K562 (cell line): ENCODE measurements at regions not wholly inside any gene's neighbourhood (a gene's known extent, or its start where the extent isn't known, plus 50 kb on each side); places are given as distances from the start of the nearest gene placed in this dataset.

Source experiments
- ATAC-seq: fragments of 200-7000 bp; cut with Tn5 transposase; 3 replicates; pipeline ENCODE4 v1.9.1; 2020; ENCODE audit warnings: moderate library complexity
- BruUV-seq: library from RNA; stranded (reverse); fragments of 400-500 nt; replicated peaks from 2 replicates; lab custom pipeline; 2021; lab: Mats Ljungman, UMichigan
- CTCF ChIA-PET: fragments of 300-600 bp; formaldehyde crosslinking; extraction: SDS; loops from one replicate; lab custom pipeline; 2021; ENCODE audit warnings: low intra/inter-chr PET ratio; lab: Yijun Ruan, JAX
- POLR2A ChIA-PET: fragments of 300-600, 350-650 bp; sonication (Branson Sonifier 250); formaldehyde crosslinking; extraction: SDS; loops from one replicate; lab custom pipeline; 2021; ENCODE audit warnings: antibody characterized with exemption, inconsistent platforms; lab: Yijun Ruan, JAX
- DNase-seq, 4 experiments: peaks; one replicate each; pipeline versions ENCODE4 v3.0.0 to v3.0.0-alpha.2; 2011 to 2018; ENCODE audit warnings: low spot score in 3 of 4, mixed read lengths in 3 of 4; ENCODE audit errors: extremely low read depth in 1 of 4
- FAIRE-seq: peaks from 2 replicates; lab custom pipeline; 2011; peaks lifted over from hg19 to GRCh38; lab: Jason Lieb, UNC
- H2AFZ ChIP-seq: 2 replicates; pipeline ENCODE4 v1.6.0; 2011; ENCODE audit warnings: low read depth, low read length, control low read depth, inconsistent platforms
- H3K27ac ChIP-seq: fragments of 200-600 bp; 3 replicates; pipeline ENCODE4 v1.8.0; 2011; ENCODE audit warnings: low read depth, mild to moderate bottlenecking, control low read depth, inconsistent platforms, low read length, moderate library complexity, mixed read lengths; ENCODE audit errors: extremely low read depth
- H3K27me3 ChIP-seq, 2 experiments: fragments of 300-600 bp in 1 of 2; 2 replicates in 1 of 2; 3 replicates in 1 of 2; pipeline versions ENCODE4 v1.6.0 to v1.8.0; 2011; ENCODE audit warnings: inconsistent platforms in 2 of 2, low read length in 2 of 2, mild to moderate bottlenecking in 1 of 2, mixed read lengths in 1 of 2, moderate library complexity in 1 of 2; ENCODE audit not compliant: control insufficient read depth in 2 of 2, insufficient read depth in 2 of 2
- H3K36me3 ChIP-seq: fragments of 300-600 bp; 3 replicates; pipeline ENCODE4 v1.8.0; 2011; ENCODE audit warnings: mild to moderate bottlenecking, low read length, inconsistent platforms; ENCODE audit not compliant: control insufficient read depth, insufficient read depth
- H3K4me1 ChIP-seq, 2 experiments: fragments of 200-600 bp in 1 of 2; replicated peaks in 1 of 2; 2 replicates in 1 of 2; 3 replicates in 1 of 2; pipeline versions ENCODE4 v1.5.1 to v1.8.0; 2011; ENCODE audit warnings: inconsistent platforms in 2 of 2, low read length in 2 of 2, mild to moderate bottlenecking in 1 of 2, mixed read lengths in 1 of 2, moderate library complexity in 1 of 2; ENCODE audit not compliant: control insufficient read depth in 2 of 2, insufficient read depth in 2 of 2
- H3K4me2 ChIP-seq: 2 replicates; pipeline ENCODE4 v1.6.1; 2011; ENCODE audit warnings: low read length, control low read depth, inconsistent platforms, mixed read lengths; ENCODE audit not compliant: insufficient read depth
- H3K4me3 ChIP-seq: fragments of 200-600 bp; sonication (generic), shearing (Covaris generic); 2 replicates; pipeline ENCODE4 v1.5.1; 2016; ENCODE audit warnings: control low read depth, inconsistent platforms
- H3K79me2 ChIP-seq: fragments of 200-600 bp; 3 replicates; pipeline ENCODE4 v1.8.0; 2011; ENCODE audit warnings: low read length, inconsistent platforms; ENCODE audit not compliant: control insufficient read depth, insufficient read depth
- H3K9ac ChIP-seq, 2 experiments: 2 replicates each; pipeline versions ENCODE4 v1.6.0 to v1.6.1; 2011; ENCODE audit warnings: low read depth in 2 of 2, low read length in 2 of 2, control low read depth in 1 of 2, inconsistent platforms in 1 of 2, mild to moderate bottlenecking in 1 of 2, mixed read lengths in 1 of 2; ENCODE audit not compliant: insufficient read depth in 1 of 2
- H3K9me1 ChIP-seq: one replicate; pipeline ENCODE4 v1.6.0; 2011; ENCODE audit warnings: inconsistent platforms, mild to moderate bottlenecking, low read length, moderate library complexity; ENCODE audit not compliant: control insufficient read depth, insufficient read depth
- H3K9me3 ChIP-seq: replicated peaks from 2 replicates; pipeline ENCODE4 v1.5.1; 2011; ENCODE audit warnings: low read depth, low read length, inconsistent platforms; ENCODE audit not compliant: control insufficient read depth, insufficient read depth
- H4K20me1 ChIP-seq: replicated peaks from 2 replicates; pipeline ENCODE4 v1.6.1; 2011; ENCODE audit warnings: low read length, inconsistent platforms, mixed read lengths; ENCODE audit not compliant: control insufficient read depth, insufficient read depth
- ADNP ChIP-seq: fragments of 200-800 bp; sonication (Bioruptor generic); IDR thresholded peaks from 2 replicates; pipeline ENCODE4 v1.6.1; 2016; ENCODE audit warnings: missing genetic modification characterization, missing compliant biosample characterization
- CBFB ChIP-seq: sonication (generic); formaldehyde crosslinking; IDR thresholded peaks from 2 replicates; pipeline ENCODE4 v1.4.0; 2020; ENCODE audit warnings: mild to moderate bottlenecking, missing genetic modification reagents
- DPF2 ChIP-seq: fragments of 450-650 bp; IDR thresholded peaks from 2 replicates; pipeline ENCODE4 v1.6.1; 2016
- FIP1L1 ChIP-seq: fragments of 200-400 bp; formaldehyde crosslinking; IDR thresholded peaks from 2 replicates; pipeline ENCODE4 v1.6.1; 2018; ENCODE audit warnings: mild to moderate bottlenecking, low read depth, low read length; ENCODE audit not compliant: poor library complexity, severe bottlenecking
- HDAC2 ChIP-seq: fragments of 450-650 bp; IDR thresholded peaks from 2 replicates; pipeline ENCODE4 v1.6.1; 2016; ENCODE audit warnings: mild to moderate bottlenecking
- IRF2 ChIP-seq: sonication (generic); formaldehyde crosslinking; IDR thresholded peaks from 2 replicates; pipeline ENCODE4 v1.8.1; 2022; ENCODE audit warnings: mild to moderate bottlenecking, missing genetic modification reagents
- KDM2B ChIP-seq: fragments of 250-450 bp; sonication (Bioruptor Pico); IDR thresholded peaks from 2 replicates; pipeline ENCODE4 v1.8.0; 2021; ENCODE audit warnings: mild to moderate bottlenecking, moderate library complexity
- MTA2 ChIP-seq: fragments of 450-650 bp; IDR thresholded peaks from 2 replicates; pipeline ENCODE4 v1.6.1; 2016; ENCODE audit warnings: low read depth
- NBN ChIP-seq: fragments of 450-650 bp; IDR thresholded peaks from 2 replicates; pipeline ENCODE4 v1.6.1; 2016; ENCODE audit warnings: low read depth, mild to moderate bottlenecking
- PCBP2 ChIP-seq: fragments of 200-400 bp; formaldehyde crosslinking; IDR thresholded peaks from 2 replicates; pipeline ENCODE4 v1.6.1; 2018; ENCODE audit warnings: low read length, low read depth, mild to moderate bottlenecking, moderate library complexity; ENCODE audit not compliant: poor library complexity, severe bottlenecking
- POLR3G ChIP-seq: IDR thresholded peaks from 2 replicates; pipeline ENCODE4 v1.6.1; 2011; ENCODE audit not compliant: insufficient read length, insufficient replicate concordance; ENCODE audit errors: extremely low read depth
- SAFB ChIP-seq: fragments of 200-400 bp; formaldehyde crosslinking; IDR thresholded peaks from 2 replicates; pipeline ENCODE4 v1.6.1; 2017; ENCODE audit warnings: low read depth, low read length, borderline replicate concordance
- SETDB1 ChIP-seq: IDR thresholded peaks from one replicate; pipeline ENCODE4 v1.6.1; 2012; ENCODE audit warnings: low read length, control low read depth, inconsistent platforms
- SIN3B ChIP-seq: fragments of 450-650 bp; IDR thresholded peaks from 2 replicates; pipeline ENCODE4 v1.6.1; 2017; ENCODE audit warnings: low read depth, mild to moderate bottlenecking, moderate library complexity
- SMARCC2 ChIP-seq: fragments of 450-650 bp; IDR thresholded peaks from 2 replicates; pipeline ENCODE4 v1.6.1; 2017; ENCODE audit warnings: antibody characterized with exemption, moderate library complexity, mild to moderate bottlenecking, low read depth
- TFAM ChIP-seq: fragments of 250-450 bp; sonication (Bioruptor Pico); conservative IDR thresholded peaks from 2 replicates; pipeline ENCODE4 v1.5.0; 2021; ENCODE audit warnings: mild to moderate bottlenecking, moderate library complexity
- ZNF551 ChIP-seq: fragments of 250-450 bp; sonication (Bioruptor Pico); IDR thresholded peaks from 2 replicates; pipeline ENCODE4 v1.5.0; 2021; ENCODE audit warnings: mild to moderate bottlenecking, moderate library complexity
- ZNF77 ChIP-seq: fragments of 250-450 bp; sonication (Bioruptor Pico); IDR thresholded peaks from 2 replicates; pipeline ENCODE4 v1.5.0; 2020
- WGBS: fragments of 100-300 bp; shearing (Covaris generic); methylation state at CpG from one replicate; pipeline ENCODE4 v1.1.6; 2016; ENCODE audit warnings: low coverage, mixed read lengths; ENCODE audit not compliant: insufficient coverage; ENCODE audit errors: missing lambda C conversion rate; 5-methylcytosine and 5-hydroxymethylcytosine counted together
- in situ Hi-C: fragments of 300-500 bp; cut with MboI; formaldehyde crosslinking; loops from 4 replicates; pipeline ENCODE4 v1.15.0; 2018; ENCODE audit warnings: inconsistent platforms, mixed read lengths
- intact Hi-C: fragments of 100-400 bp; cut with micrococcal nuclease; formaldehyde crosslinking; loops from 2 replicates; pipeline ENCODE4 v1.14.2; 2022
- TF ChIP-seq, protein P1 (sequence below): sonication (generic); formaldehyde crosslinking; IDR thresholded peaks from 2 replicates; pipeline ENCODE4 v1.8.1; 2023; ENCODE audit warnings: mild to moderate bottlenecking, missing genetic modification reagents
- TF ChIP-seq, protein P2 (sequence below): sonication (generic); formaldehyde crosslinking; IDR thresholded peaks from 2 replicates; pipeline ENCODE4 v1.5.0; 2020; ENCODE audit warnings: missing genetic modification reagents

DNA sequence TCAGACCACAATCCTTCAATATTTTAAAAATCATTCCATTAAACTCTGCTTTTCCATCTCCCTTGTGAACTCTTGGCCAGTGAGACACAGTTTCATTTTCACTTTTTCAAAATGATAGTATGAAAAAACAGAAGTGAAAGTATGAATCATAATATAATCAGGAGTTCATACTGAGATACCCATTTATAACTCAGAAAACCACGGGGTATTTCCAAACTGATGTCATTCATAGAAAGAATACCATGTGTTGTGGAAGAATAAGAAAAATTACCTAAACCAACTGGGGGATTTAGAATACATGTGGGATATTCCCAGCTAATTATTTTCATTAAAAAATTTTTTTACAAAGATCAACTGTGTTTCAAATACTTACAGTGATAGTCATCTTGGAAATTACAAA is 149.9 kb downstream of the MRPL39 start:
- WGBS = 0% methylated on average over 1 of the region's 1 CpG
- ChIA-PET POLR2A (no interaction called here), CTCF (no interaction called here)
- TF ChIP-seq ZNF77 (CRISPR knock-in tag) (no peak), ZNF551 (CRISPR knock-in tag) (no peak), HDAC2 (no peak), SETDB1 (no peak), SMARCC2 (no peak), SAFB (no peak), ADNP (no peak), KDM2B (CRISPR knock-in tag) (no peak), NBN (no peak), DPF2 (no peak), TFAM (CRISPR knock-in tag) (no peak), IRF2 (no peak), PCBP2 (no peak), SIN3B (no peak), MTA2 (no peak), POLR3G (no peak), CBFB (CRISPR knock-in tag) (no peak), FIP1L1 (no peak)
- TF ChIP-seq, protein P1, sequence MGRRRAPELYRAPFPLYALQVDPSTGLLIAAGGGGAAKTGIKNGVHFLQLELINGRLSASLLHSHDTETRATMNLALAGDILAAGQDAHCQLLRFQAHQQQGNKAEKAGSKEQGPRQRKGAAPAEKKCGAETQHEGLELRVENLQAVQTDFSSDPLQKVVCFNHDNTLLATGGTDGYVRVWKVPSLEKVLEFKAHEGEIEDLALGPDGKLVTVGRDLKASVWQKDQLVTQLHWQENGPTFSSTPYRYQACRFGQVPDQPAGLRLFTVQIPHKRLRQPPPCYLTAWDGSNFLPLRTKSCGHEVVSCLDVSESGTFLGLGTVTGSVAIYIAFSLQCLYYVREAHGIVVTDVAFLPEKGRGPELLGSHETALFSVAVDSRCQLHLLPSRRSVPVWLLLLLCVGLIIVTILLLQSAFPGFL (CRISPR knock-in tag) = no peak
- TF ChIP-seq, protein P2, sequence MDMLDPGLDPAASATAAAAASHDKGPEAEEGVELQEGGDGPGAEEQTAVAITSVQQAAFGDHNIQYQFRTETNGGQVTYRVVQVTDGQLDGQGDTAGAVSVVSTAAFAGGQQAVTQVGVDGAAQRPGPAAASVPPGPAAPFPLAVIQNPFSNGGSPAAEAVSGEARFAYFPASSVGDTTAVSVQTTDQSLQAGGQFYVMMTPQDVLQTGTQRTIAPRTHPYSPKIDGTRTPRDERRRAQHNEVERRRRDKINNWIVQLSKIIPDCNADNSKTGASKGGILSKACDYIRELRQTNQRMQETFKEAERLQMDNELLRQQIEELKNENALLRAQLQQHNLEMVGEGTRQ (CRISPR knock-in tag) = no peak
- no TSS peak for BruUV-seq
- intact Hi-C loops (no loop called here), in situ Hi-C loops (no loop called here)
- H3K4me3 ChIP-seq = no peak overlapping the region
- FAIRE-seq = no peak
- H3K27ac ChIP-seq = no peak overlapping the region
- no peak for ATAC-seq
- DNase-seq = no peak
- no peaks in the 10 kb centered on the region for H4K20me1 ChIP-seq
- H3K79me2 ChIP-seq = no peaks in the 10 kb centered on the region
- H2AFZ ChIP-seq = no peak overlapping the region
- H3K4me1 ChIP-seq = no peaks in the 10 kb centered on the region
- no peak overlapping the region for H3K4me2 ChIP-seq
- no peak overlapping the region for H3K9ac ChIP-seq
- H3K36me3 ChIP-seq = no peaks in the 10 kb centered on the region
- no peaks in the 10 kb centered on the region for H3K27me3 ChIP-seq
- H3K9me3 ChIP-seq = peaks cover 3% of the 10 kb centered on the region
- no peaks in the 10 kb centered on the region for H3K9me1 ChIP-seq
